ENCODE measurements at regions not wholly inside any gene's neighbourhood (a gene's known extent, or its start where the extent isn't known, plus 50 kb on each side); places are given as distances from the start of the nearest gene placed in this dataset.
A peak's percentile ranks its signal among the peaks of the same experiment; 100 is the strongest.
"Not testable (repeated sequence)": the region's sequence is repeated elsewhere in the genome, so short reads cannot be mapped to it uniquely, and the experiment has no call there.

DNA sequence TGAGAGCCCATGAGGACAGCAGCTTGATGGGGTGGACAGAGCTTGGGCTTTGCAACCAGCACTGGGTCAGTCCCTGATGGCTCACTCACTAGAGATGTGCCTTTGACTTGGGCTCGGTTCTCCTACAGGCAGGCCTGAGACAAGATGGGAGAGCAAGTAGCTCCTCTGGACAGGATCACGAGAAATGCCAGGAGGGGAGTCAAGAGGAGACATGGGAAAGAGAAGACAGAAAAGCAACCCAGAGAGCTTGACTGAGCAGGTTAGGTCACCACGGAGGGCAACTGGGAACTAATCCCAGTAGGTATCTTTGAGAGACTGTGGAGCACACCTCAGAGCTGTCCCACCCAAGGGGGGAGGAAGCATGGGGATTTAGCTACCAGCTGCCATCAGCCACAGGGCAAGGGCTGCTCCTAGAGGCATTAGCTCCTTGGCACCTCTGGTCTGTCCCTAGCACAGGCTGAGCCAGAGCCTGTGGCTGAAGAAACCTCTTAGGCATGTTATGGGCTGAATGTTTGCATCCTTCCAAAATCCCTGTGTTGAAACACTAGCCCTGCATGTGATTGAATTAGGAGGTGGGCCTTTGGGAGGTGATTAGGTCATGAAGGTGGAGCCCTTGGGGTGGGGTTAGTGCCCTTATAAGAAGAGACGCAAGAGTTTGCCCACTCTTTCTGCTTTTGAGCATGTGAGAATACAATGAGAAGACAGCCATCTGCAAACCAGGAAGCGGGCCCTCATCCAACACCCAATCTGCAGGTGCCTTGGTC is 145.6 kb downstream of the SMIM20 start:
- DNase-seq (ENCODE audit: low read depth): no peak
- in situ Hi-C loops (cut with HindIII; ENCODE audit: low pct_unique_long_range_greater_than_20kb, low sequenced_read_pairs): no loop called here

- in situ Hi-C loops (cut with HindIII; ENCODE audit: low pct_unique_long_range_greater_than_20kb, low sequenced_read_pairs): no loop called here
These were observed 146.3 kb downstream of the SMIM20 start for GRCh38 chr4:26060286-26060685.

DNA sequence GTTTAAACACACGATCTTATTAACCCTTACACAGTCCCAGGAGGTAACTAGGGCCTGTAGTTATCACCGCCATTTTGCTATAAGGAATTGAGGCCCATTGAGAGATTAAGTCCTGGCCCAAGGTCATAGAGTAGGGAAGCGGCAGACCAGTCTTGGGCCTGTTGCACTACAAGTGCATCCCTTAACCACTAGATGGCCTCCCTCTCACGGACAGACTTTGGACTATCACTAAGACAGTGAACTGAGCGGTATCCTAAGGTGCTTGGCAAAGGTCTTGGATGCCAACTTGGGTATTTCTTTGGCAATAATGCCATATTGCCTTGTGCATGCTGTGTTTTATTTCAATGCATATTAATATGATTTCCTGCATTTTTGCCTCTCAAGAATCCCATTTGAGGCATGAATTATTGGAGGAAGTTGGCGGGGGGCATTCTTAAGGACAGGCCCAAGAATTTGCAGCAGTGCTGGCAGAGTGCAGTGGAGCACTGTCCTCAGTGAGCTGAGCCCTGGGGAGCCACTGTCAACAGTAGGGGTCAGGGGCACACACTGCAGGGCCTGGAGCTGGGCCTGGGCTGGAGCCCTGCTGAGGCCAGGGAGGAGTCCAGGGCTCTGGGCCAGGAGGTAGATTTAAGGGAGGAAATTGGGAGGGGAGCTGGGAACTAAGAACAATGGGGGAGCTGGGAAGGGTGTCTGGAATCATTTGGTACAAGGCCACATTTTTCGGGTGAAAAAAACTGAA is 147.4 kb downstream of the SMIM20 start:
- in situ Hi-C loops (cut with HindIII; ENCODE audit: low pct_unique_long_range_greater_than_20kb, low sequenced_read_pairs): no loop called here
- no peak for DNase-seq (ENCODE audit: low read depth)

More at GRCh38 chr4:26060286-26060685, 146.3 kb downstream of the SMIM20 start:
- no peak for DNase-seq (ENCODE audit: low read depth)

DNA sequence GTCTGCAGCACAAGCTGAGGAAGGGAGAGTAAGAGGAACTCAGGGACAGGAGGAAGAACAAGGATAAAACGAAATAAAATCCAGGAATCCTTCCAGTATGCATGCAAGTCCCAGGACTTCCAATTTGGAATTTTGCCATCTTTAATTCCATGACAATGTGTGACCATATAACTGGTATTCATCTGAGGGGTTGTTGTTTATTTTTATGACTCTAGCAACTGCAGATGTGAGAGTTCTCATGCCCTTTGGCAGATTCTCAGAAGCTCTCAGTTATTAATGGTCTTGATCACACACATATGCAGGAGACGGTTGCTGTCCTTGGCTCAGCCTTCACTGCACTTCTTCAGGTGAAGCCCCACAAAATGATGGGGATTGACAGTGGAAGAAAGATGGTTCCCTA is 148.2 kb downstream of the SMIM20 start:
- DNase-seq (ENCODE audit: low read depth): no peak
- in situ Hi-C loops (cut with HindIII; ENCODE audit: low pct_unique_long_range_greater_than_20kb, low sequenced_read_pairs): no loop called here

DNA sequence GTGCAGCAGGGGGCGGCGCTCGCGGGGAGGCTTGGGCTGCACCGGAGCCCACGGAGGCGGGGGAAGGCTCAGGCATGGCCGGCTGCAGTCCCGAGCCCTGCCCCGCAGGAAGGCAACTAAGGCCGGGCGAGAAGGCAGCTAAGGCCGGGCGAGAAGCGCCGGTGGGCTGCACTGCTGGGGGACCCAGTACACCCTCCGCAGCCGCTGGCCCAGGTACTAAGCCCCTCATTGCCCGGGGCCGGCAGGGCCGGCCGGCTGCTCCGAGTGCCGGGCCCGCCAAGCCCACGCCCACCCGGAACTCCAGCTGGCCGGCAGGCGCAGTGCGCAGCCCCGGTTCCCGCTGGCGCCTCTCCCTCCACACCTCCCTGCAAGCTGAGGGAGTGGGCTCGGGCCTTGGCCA is 150.0 kb downstream of the SMIM20 start:
- DNase-seq (ENCODE audit: low read depth); in situ Hi-C loops (cut with HindIII; ENCODE audit: low pct_unique_long_range_greater_than_20kb, low sequenced_read_pairs): not testable (repeated sequence)

GRCh38 chr4:26065833-26066232 is 151.8 kb downstream of the SMIM20 start:
- no peak for DNase-seq (ENCODE audit: low read depth)
- in situ Hi-C loops (cut with HindIII; ENCODE audit: low pct_unique_long_range_greater_than_20kb, low sequenced_read_pairs): no loop called here

DNA sequence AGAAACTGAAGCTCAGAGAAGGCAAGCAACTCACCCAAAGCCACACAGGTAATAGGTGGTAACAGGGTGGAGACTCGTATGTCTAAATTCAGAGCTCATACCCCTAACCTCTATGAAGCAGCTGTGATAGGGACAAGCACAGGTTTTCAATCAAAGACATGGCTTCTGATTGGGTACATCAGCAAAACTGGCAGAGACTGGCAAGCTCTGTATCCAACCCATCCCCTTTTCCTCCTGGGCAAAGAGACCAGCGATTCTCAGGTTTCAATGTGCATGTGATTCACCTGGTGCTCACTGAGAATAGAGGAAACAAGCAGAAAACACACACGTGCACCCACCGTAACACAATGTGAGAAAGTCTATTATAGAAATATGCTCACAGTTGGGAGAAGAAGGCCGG is 153.0 kb downstream of the SMIM20 start:
- DNase-seq (ENCODE audit: low read depth): no peak
- in situ Hi-C loops (cut with HindIII; ENCODE audit: low pct_unique_long_range_greater_than_20kb, low sequenced_read_pairs): no loop called here

GRCh38 chr4:26069218-26069617 is 155.2 kb downstream of the SMIM20 start:
- in situ Hi-C loops (cut with HindIII; ENCODE audit: low pct_unique_long_range_greater_than_20kb, low sequenced_read_pairs): no loop called here
- DNase-seq (ENCODE audit: low read depth): no peak

DNA sequence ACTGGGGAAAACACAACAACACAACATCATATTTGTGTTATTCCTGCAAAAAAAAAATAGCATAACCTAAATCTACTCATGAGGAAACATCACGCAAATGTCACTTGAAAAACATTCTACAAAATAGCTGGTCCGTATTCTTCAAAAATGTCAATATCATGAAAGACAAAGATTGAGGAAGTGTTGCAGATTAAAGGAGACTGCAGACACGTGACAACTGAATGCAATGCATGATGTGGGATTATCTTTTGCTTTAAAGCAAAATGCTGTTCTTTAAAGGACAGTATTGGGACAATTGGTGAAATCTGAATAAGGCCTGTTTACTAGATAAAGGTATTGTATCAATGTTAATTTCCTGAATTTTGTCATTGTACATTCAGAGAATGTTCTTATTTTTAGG is 157.7 kb downstream of the SMIM20 start:
- no peak for DNase-seq (ENCODE audit: low read depth)
- in situ Hi-C loops (cut with HindIII; ENCODE audit: low pct_unique_long_range_greater_than_20kb, low sequenced_read_pairs): no loop called here

DNA sequence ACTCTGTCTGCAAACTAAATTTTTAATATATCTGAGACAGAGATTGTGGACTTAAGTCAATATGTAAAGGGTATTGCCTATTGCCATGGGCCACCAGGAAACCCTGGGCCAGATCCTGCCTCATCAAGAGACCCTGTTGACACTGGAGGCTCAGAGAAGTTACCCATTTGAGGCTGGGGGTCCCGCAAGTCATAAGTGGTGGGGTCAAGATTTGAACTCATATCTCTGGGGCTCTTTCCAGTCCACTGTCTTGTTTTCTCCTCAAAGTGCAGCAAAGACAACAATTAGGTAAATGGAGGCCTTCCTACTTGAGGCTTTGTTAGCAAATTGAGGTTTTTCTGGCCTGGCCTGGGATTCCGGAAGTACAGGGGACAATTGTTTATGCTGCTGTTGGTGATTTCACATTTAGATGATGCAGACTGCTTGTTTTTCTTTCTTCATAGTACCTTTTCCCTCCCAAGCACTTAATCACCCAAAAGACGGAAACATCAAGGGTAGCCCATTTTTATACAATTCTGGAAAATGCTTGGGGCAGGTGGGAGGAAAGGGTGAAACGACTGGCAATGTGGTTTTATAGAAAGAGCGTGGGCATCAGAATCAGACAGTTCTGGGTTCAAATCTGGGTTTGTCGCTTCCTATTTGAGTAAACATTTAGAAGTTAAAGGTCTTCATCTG is 160.0 kb downstream of the SMIM20 start:
- in situ Hi-C loops (cut with HindIII; ENCODE audit: low pct_unique_long_range_greater_than_20kb, low sequenced_read_pairs): no loop called here
- DNase-seq (ENCODE audit: low read depth): no peak

GRCh38 chr4:26074712-26075430 is 160.9 kb downstream of the SMIM20 start:
- in situ Hi-C loops (cut with HindIII; ENCODE audit: low pct_unique_long_range_greater_than_20kb, low sequenced_read_pairs): no loop called here
- no peak for DNase-seq (ENCODE audit: low read depth)

DNA sequence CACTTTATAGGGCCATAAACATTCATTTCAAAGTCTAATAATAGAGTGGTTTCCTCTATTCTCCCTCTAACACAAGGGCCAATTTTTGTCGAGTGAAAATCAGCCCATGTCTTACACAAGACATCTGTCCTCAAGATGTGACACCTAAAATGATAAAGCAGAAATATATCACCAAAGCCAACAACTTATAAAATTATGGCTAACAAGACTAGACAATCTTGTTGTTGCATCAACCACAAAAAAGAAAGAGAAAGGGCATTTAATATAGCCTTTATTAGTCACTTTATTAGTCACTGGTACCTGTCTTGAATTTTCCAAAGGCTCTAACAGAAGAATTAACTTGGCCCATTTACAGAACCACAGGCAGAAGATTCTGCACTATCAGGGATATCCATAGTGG is 161.6 kb downstream of the SMIM20 start:
- no peak for DNase-seq (ENCODE audit: low read depth)

DNA sequence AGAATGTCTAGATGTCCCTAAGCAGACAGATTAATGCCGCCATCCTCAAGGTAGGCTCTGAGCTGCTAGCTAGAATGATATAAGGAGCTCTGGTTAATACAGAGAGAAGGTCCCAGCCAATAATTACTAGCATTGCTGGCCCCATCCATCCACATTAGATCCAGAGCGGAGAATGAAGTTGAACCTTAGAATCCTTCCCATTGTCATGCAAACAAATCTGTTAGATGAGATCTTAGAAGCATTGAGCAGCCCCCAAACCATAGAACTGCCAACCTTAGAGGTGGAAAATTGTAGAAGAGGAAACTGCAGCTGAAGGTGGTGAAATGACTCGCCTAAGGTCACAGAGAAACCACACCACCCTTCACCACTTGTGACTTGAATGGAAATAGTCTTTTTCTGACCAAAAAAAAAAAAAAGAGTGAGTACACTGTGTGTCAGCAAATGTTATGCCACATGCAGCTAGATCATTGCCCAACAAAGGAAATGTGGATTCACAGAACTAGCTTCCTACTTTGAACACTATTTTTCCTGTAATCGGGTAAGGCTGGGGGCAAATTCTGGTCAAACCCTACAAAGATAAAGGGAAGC is 162.1 kb downstream of the SMIM20 start:
- in situ Hi-C loops (cut with HindIII; ENCODE audit: low pct_unique_long_range_greater_than_20kb, low sequenced_read_pairs): no loop called here
- DNase-seq (ENCODE audit: low read depth): no peak

More for the DNA sequence above, 161.6 kb downstream of the SMIM20 start:
- in situ Hi-C loops (cut with HindIII; ENCODE audit: low pct_unique_long_range_greater_than_20kb, low sequenced_read_pairs): no loop called here

DNA sequence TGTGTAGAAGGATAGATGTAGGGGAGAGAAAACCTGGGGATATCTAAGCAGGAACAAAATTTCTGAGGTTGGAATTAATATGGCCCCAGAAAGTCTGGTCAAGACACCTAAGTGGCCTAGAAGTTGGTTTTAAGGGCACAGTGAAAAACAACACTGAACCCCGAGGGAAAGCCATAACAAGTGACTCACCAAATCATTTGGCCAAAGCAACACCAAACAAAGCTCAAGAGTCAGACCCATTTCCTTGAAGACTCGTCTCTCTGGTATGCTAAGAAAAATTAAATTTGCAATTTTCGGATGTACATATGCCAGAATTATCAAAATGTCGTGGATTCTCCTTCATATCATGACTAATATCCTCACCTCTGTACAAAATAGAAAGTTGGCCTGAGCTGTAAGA is 162.9 kb downstream of the SMIM20 start:
- in situ Hi-C loops (cut with HindIII; ENCODE audit: low pct_unique_long_range_greater_than_20kb, low sequenced_read_pairs): no loop called here
- DNase-seq (ENCODE audit: low read depth): no peak

DNA sequence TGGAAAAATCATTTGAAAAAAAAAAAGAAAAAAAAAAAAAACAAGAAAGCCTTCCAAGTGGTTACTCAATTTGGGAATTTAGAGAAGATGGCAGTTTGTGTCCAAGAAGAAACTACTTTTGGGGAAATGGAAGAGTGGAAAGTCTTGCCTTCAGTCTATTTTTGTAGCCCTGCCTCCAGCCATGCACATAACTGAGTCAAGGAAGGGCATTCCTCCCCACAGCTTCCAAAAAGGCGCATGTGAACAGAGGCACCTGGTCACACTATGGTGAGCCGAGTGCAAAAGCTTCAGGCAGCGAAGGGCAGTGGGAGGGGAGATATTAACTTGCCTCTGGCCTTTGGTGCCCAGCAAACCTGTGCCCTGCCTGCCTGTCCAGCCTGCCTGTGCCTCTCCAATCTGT is 163.7 kb downstream of the SMIM20 start:
- no peak for DNase-seq (ENCODE audit: low read depth)
- in situ Hi-C loops (cut with HindIII; ENCODE audit: low pct_unique_long_range_greater_than_20kb, low sequenced_read_pairs): no loop called here

DNA sequence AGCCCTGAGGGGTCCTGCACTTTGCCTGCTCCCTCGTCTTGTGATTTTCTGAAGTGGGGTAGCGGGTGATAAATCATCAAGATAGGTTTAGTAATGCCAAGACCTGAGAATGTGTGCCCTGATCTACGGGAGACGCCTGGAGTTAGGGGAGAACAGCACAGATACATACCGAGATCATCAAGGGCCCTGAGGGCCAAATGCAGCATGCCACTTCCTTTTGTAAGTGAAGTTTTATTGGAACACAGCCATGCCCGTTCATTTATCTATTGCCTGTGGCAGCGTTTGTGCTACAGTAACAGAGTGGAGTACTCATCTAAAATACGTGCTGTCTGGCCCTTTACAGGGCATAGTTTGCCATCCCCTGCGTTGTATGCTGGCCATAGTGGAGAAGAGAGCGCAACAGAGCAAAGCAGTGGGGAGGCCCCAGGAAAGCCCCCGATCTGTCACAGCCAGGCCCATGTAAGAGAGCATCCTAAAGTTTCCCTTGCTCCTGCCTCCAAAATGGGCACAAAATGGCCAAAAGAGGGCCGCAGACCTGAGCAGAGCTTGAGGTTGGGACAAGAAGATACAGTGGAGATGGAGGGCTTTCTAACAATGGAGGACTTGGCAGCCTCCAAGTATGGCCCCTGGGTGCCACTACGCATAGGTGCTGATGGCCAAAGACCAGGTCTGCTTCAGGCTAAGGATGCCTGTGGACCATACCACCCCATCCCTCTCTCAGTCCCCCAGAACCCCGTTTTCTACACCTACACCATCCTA is 167.0 kb downstream of the SMIM20 start:
- in situ Hi-C loops (cut with HindIII; ENCODE audit: low pct_unique_long_range_greater_than_20kb, low sequenced_read_pairs): no loop called here
- no peak for DNase-seq (ENCODE audit: low read depth)

- in situ Hi-C loops (cut with HindIII; ENCODE audit: low pct_unique_long_range_greater_than_20kb, low sequenced_read_pairs): no loop called here
- DNase-seq (ENCODE audit: low read depth): peak; percentile 19
These were observed 167.9 kb downstream of the SMIM20 start for GRCh38 chr4:26081795-26082498.

Measured in Caki2 (cell line).